DLD1 (cell line): ENCODE measurements at regions not wholly inside any gene's neighbourhood (a gene's known extent, or its start where the extent isn't known, plus 50 kb on each side); places are given as distances from the start of the nearest gene placed in this dataset.

ENCODE experiments used
- in situ Hi-C: cut with HindIII; loops from 2 replicates; pipeline ENCODE4 v1.10.0; 2017; ENCODE audit warnings: low sequenced_read_pairs

- in situ Hi-C loops: no loop called here
Measured at GRCh38 chr10:78802866-78803265, 265.9 kb upstream of the ZMIZ1 start.

- in situ Hi-C loops: no loop called here
Measured at GRCh38 chr10:78803710-78804109, 265.1 kb upstream of the ZMIZ1 start.

- in situ Hi-C loops: no loop called here
Measured at GRCh38 chr10:78804411-78805032, 264.2 kb upstream of the ZMIZ1 start.

- in situ Hi-C loops: no loop called here
Measured at GRCh38 chr10:78805176-78805575, 263.6 kb upstream of the ZMIZ1 start.

- in situ Hi-C loops: no loop called here
Measured at GRCh38 chr10:78806681-78807221, 262.0 kb upstream of the ZMIZ1 start.

- in situ Hi-C loops: no loop called here
Measured at GRCh38 chr10:78807504-78808203, 261.1 kb upstream of the ZMIZ1 start.

GRCh38 chr10:78808286-78808685 lies 260.5 kb upstream of the ZMIZ1 start:
- in situ Hi-C loops: no loop called here

GRCh38 chr10:78808736-78809367 lies 259.9 kb upstream of the ZMIZ1 start:
- in situ Hi-C loops: no loop called here

GRCh38 chr10:78811174-78811573 lies 257.6 kb upstream of the ZMIZ1 start:
- in situ Hi-C loops: no loop called here

GRCh38 chr10:78812571-78813318 lies 256.0 kb upstream of the ZMIZ1 start:
- in situ Hi-C loops: no loop called here

- in situ Hi-C loops: no loop called here
Measured at GRCh38 chr10:78813526-78813925, 255.2 kb upstream of the ZMIZ1 start.

GRCh38 chr10:78813998-78814399 lies 254.8 kb upstream of the ZMIZ1 start:
- in situ Hi-C loops: no loop called here

- in situ Hi-C loops: no loop called here
Measured at GRCh38 chr10:78814407-78814806, 254.4 kb upstream of the ZMIZ1 start.

GRCh38 chr10:78815702-78816334 lies 252.9 kb upstream of the ZMIZ1 start:
- in situ Hi-C loops: no loop called here

- in situ Hi-C loops: no loop called here
Measured at GRCh38 chr10:78817361-78817760, 251.4 kb upstream of the ZMIZ1 start.

GRCh38 chr10:78817804-78818203 lies 251.0 kb upstream of the ZMIZ1 start:
- in situ Hi-C loops: no loop called here

- in situ Hi-C loops: no loop called here
Measured at GRCh38 chr10:78819361-78820006, 249.3 kb upstream of the ZMIZ1 start.

GRCh38 chr10:78820007-78820362 lies 248.8 kb upstream of the ZMIZ1 start:
- in situ Hi-C loops: no loop called here

- in situ Hi-C loops: no loop called here
Measured at GRCh38 chr10:78821052-78821451, 247.7 kb upstream of the ZMIZ1 start.
